HL-60 (cell line): ENCODE measurements at regions not wholly inside any gene's neighbourhood (a gene's known extent, or its start where the extent isn't known, plus 50 kb on each side); places are given as distances from the start of the nearest gene placed in this dataset.

Experiments
- POLR2AphosphoS5 ChIP-seq: IDR thresholded peaks from 2 replicates; pipeline ENCODE4 v1.6.1; 2012; ENCODE audit warnings: low read depth
- SPI1 ChIP-seq: IDR thresholded peaks from 2 replicates; pipeline ENCODE4 v1.6.1; 2012; ENCODE audit warnings: low read depth, mild to moderate bottlenecking, borderline replicate concordance
- TF ChIP-seq, protein P1 (sequence below): IDR thresholded peaks from one replicate; pipeline ENCODE4 v1.5.1; 2011; ENCODE audit warnings: low read length, control low read depth, inconsistent platforms; ENCODE audit not compliant: insufficient read depth

DNA sequence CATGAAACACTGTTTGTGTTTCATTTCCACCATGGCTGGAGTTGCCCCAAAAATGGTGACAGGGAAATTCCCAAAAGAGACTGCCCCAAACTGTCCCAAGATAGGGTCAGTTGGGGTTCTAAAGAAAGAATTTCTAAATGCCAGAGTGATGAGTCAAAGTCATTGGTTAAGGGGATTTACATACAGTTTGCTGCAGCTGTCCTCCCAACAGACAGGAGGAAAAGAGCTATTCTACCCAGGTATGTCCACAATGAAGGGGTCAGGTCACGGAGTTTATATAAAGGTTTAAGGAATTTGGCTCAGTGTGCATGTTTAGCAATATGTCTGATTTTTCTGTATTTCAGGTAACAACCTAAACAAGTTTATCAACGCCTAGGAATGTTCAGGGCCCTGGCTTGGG, 344.1 kb downstream of the TDRD15 start:
- TF ChIP-seq, protein P1, sequence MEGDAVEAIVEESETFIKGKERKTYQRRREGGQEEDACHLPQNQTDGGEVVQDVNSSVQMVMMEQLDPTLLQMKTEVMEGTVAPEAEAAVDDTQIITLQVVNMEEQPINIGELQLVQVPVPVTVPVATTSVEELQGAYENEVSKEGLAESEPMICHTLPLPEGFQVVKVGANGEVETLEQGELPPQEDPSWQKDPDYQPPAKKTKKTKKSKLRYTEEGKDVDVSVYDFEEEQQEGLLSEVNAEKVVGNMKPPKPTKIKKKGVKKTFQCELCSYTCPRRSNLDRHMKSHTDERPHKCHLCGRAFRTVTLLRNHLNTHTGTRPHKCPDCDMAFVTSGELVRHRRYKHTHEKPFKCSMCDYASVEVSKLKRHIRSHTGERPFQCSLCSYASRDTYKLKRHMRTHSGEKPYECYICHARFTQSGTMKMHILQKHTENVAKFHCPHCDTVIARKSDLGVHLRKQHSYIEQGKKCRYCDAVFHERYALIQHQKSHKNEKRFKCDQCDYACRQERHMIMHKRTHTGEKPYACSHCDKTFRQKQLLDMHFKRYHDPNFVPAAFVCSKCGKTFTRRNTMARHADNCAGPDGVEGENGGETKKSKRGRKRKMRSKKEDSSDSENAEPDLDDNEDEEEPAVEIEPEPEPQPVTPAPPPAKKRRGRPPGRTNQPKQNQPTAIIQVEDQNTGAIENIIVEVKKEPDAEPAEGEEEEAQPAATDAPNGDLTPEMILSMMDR, result no peak
- TF ChIP-seq SPI1 (no peak), POLR2AphosphoS5 (no peak)
